H9 (cell line): ENCODE measurements at regions not wholly inside any gene's neighbourhood (a gene's known extent, or its start where the extent isn't known, plus 50 kb on each side); places are given as distances from the start of the nearest gene placed in this dataset.

ENCODE experiments used
- DNase-seq: peaks from one replicate; pipeline ENCODE4 v3.0.0-alpha.2; 2017
- H2AFZ ChIP-seq: one replicate; pipeline ENCODE4 v1.6.1; 2013; ENCODE audit warnings: mild to moderate bottlenecking, low read length, control low read depth, moderate library complexity
- H2AK5ac ChIP-seq: 2 replicates; pipeline ENCODE4 v1.6.1; 2013; ENCODE audit warnings: low read length, control low read depth, mixed read lengths; ENCODE audit not compliant: insufficient read length
- H2BK120ac ChIP-seq: one replicate; pipeline ENCODE4 v1.6.1; 2013; ENCODE audit warnings: low read depth, mild to moderate bottlenecking, low read length, control low read depth, inconsistent platforms; ENCODE audit not compliant: poor library complexity, severe bottlenecking
- H2BK12ac ChIP-seq: 2 replicates; pipeline ENCODE4 v1.6.1; 2013; ENCODE audit warnings: low read length, control low read depth, mixed read lengths, low read depth; ENCODE audit not compliant: insufficient read length
- H2BK15ac ChIP-seq: 2 replicates; pipeline ENCODE4 v1.6.1; 2013; ENCODE audit warnings: low read depth, low read length, control low read depth
- H2BK20ac ChIP-seq: one replicate; pipeline ENCODE4 v1.6.1; 2013; ENCODE audit warnings: low read depth, mild to moderate bottlenecking, low read length, control low read depth, inconsistent platforms; ENCODE audit not compliant: poor library complexity, severe bottlenecking
- H2BK5ac ChIP-seq: 2 replicates; pipeline ENCODE4 v1.6.1; 2013; ENCODE audit warnings: low read length, control low read depth, mixed read lengths; ENCODE audit not compliant: insufficient read length
- H3K14ac ChIP-seq: 2 replicates; pipeline ENCODE4 v1.6.1; 2013; ENCODE audit warnings: low read length, control low read depth; ENCODE audit not compliant: insufficient read depth
- H3K18ac ChIP-seq: 2 replicates; pipeline ENCODE4 v1.6.1; 2013; ENCODE audit warnings: low read depth, mild to moderate bottlenecking, mixed read lengths, low read length, control low read depth; ENCODE audit not compliant: insufficient read length
- H3K23ac ChIP-seq: 2 replicates; pipeline ENCODE4 v1.6.1; 2013; ENCODE audit warnings: low read length, control low read depth, mixed read lengths, low read depth; ENCODE audit not compliant: insufficient read length
- H3K23me2 ChIP-seq: 2 replicates; pipeline ENCODE4 v1.6.1; 2013; ENCODE audit warnings: low read depth, mild to moderate bottlenecking, mixed read lengths, low read length, control low read depth; ENCODE audit not compliant: insufficient read length, poor library complexity, severe bottlenecking
- H3K27ac ChIP-seq: 2 replicates; pipeline ENCODE4 v1.5.1; 2013; ENCODE audit warnings: low read length, control low read depth, mixed read lengths, low read depth; ENCODE audit not compliant: insufficient read length
- H3K27me3 ChIP-seq: 2 replicates; pipeline ENCODE4 v1.6.1; 2013; ENCODE audit warnings: low read length, control low read depth, inconsistent platforms; ENCODE audit not compliant: insufficient read depth
- H3K4ac ChIP-seq: 2 replicates; pipeline ENCODE4 v1.6.1; 2013; ENCODE audit warnings: low read depth, mild to moderate bottlenecking, control low read depth, inconsistent platforms, low read length, moderate library complexity
- H3K4me1 ChIP-seq: 2 replicates; pipeline ENCODE4 v1.6.1; 2013; ENCODE audit warnings: low read length, control low read depth, inconsistent platforms; ENCODE audit not compliant: insufficient read depth
- H3K4me2 ChIP-seq: 2 replicates; pipeline ENCODE4 v1.6.1; 2013; ENCODE audit warnings: low read length, control low read depth, mixed read lengths; ENCODE audit not compliant: insufficient read length, insufficient read depth
- H3K56ac ChIP-seq: 2 replicates; pipeline ENCODE4 v1.6.1; 2013; ENCODE audit warnings: low read depth, mild to moderate bottlenecking, mixed read lengths, low read length, control low read depth; ENCODE audit not compliant: insufficient read length
- H3K79me1 ChIP-seq: 2 replicates; pipeline ENCODE4 v1.6.1; 2013; ENCODE audit warnings: low read depth, mild to moderate bottlenecking, moderate library complexity, low read length, control low read depth, inconsistent platforms; ENCODE audit not compliant: insufficient read depth, poor library complexity, severe bottlenecking
- H3K79me2 ChIP-seq: 2 replicates; pipeline ENCODE4 v1.6.1; 2013; ENCODE audit warnings: low read length, control low read depth, inconsistent platforms; ENCODE audit not compliant: insufficient read depth
- H3K9ac ChIP-seq: 2 replicates; pipeline ENCODE4 v1.6.1; 2013; ENCODE audit warnings: low read length, control low read depth, mixed read lengths; ENCODE audit not compliant: insufficient read length; ENCODE audit errors: extremely low read depth
- H3K9me3 ChIP-seq: one replicate; pipeline ENCODE4 v1.6.1; 2013; ENCODE audit warnings: low read depth, low read length, inconsistent platforms; ENCODE audit not compliant: control insufficient read depth
- H3T11ph ChIP-seq: one replicate; pipeline ENCODE4 v1.6.1; 2013; ENCODE audit warnings: mild to moderate bottlenecking, low read length, control low read depth, inconsistent platforms
- H4K20me1 ChIP-seq: one replicate; pipeline ENCODE4 v1.6.1; 2013; ENCODE audit not compliant: control insufficient read depth, insufficient read length, insufficient read depth
- H4K5ac ChIP-seq: 2 replicates; pipeline ENCODE4 v1.6.1; 2013; ENCODE audit warnings: low read depth, mild to moderate bottlenecking, mixed read lengths, low read length, control low read depth; ENCODE audit not compliant: insufficient read length
- H4K8ac ChIP-seq: replicated peaks from 2 replicates; pipeline ENCODE4 v1.6.1; 2013; ENCODE audit warnings: low read length, control low read depth, mixed read lengths, low read depth; ENCODE audit not compliant: insufficient read length
- H4K91ac ChIP-seq: 2 replicates; pipeline ENCODE4 v1.6.1; 2013; ENCODE audit warnings: low read depth, mild to moderate bottlenecking, moderate library complexity, mixed read lengths, low read length, control low read depth; ENCODE audit not compliant: insufficient read length
- H3K27ac Mint-ChIP-seq, 3 experiments: 2 replicates in 2 of 3; 3 replicates in 1 of 3; pipeline ENCODE4 v1.8.0; 2020 to 2021; ENCODE audit warnings: mixed read lengths in 3 of 3, mild to moderate bottlenecking in 1 of 3, moderate library complexity in 1 of 3
- H3K27me3 Mint-ChIP-seq: 2 replicates; pipeline ENCODE4 v1.8.0; 2021; ENCODE audit warnings: low read depth, mild to moderate bottlenecking, moderate library complexity, mixed read lengths
- H3K36me3 Mint-ChIP-seq, 3 experiments: 2 replicates in 2 of 3; 3 replicates in 1 of 3; pipeline ENCODE4 v1.8.0; 2020 to 2021; ENCODE audit warnings: low read depth in 3 of 3, mixed read lengths in 3 of 3; ENCODE audit not compliant: insufficient read depth in 1 of 3
- H3K4me1 Mint-ChIP-seq, 2 experiments: 2 replicates each; pipeline ENCODE4 v1.8.0; 2020; ENCODE audit warnings: mixed read lengths in 2 of 2
- H3K4me3 Mint-ChIP-seq, 2 experiments: 2 replicates in 1 of 2; 3 replicates in 1 of 2; pipeline ENCODE4 v1.8.0; 2020 to 2021; ENCODE audit warnings: mild to moderate bottlenecking in 2 of 2, mixed read lengths in 2 of 2, moderate library complexity in 1 of 2
- H3K9me3 Mint-ChIP-seq, 2 experiments: 2 replicates in 1 of 2; 3 replicates in 1 of 2; pipeline ENCODE4 v1.8.0; 2020; ENCODE audit warnings: mild to moderate bottlenecking in 2 of 2, mixed read lengths in 2 of 2, moderate library complexity in 1 of 2
- WGBS: extraction: QIAGEN DNeasy Blood & Tissue Kit; methylation state at CpG from one replicate; pipeline ENCODE4 v1.1.7; 2013; ENCODE audit warnings: missing lambda C conversion rate, low lambda C conversion rate, mixed read lengths; ENCODE audit not compliant: insufficient read length; ENCODE audit errors: extremely low coverage; 5-methylcytosine and 5-hydroxymethylcytosine counted together
- TF ChIP-seq, protein P1 (sequence below): fragments of 200-600 bp; sonication (generic); conservative IDR thresholded peaks from 3 replicates; pipeline ENCODE4 v1.8.0; 2021; ENCODE audit warnings: antibody characterized with exemption, mild to moderate bottlenecking

DNA sequence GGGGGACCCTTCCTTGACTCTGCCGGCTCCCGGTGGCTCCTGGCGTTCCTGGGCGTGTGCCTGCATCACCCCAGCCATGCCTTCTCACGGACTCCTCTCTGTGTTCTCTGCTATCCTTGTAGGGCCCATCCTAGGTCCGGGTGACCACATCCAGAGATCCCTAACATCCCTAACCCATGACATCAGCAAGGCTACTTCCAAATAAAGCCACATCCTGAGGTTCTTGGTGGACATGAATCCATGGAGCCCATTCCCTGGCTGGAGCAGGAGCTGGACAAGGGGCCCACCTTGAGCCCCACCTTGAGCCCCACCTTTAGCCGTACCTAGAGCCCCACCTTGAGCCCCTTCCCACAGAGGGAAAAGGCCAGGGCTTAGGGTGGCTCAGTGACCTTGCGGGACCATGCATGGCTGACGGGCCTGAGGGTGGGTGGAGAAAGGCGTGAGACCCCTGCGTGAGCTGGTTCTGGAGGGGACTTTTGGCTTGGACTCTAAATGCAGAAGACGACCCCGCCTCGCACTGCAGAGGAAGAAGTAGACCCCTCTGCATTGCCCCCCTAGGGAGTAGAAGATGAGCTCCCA is 58.5 kb upstream of the INPP5A start:
- Histone ChIP-seq H3T11ph (no peak overlapping the region), H2BK15ac (no peak overlapping the region), H2AK5ac (no peak overlapping the region), H2BK20ac (no peak overlapping the region), H3K9ac (no peak overlapping the region), H3K27me3 (no peaks in the 10 kb centered on the region; the same call in 1 of the 2 replicates), H3K23ac (no peak overlapping the region), H4K20me1 (no peaks in the 10 kb centered on the region), H2AFZ (no peak overlapping the region), H3K9me3 (no peaks in the 10 kb centered on the region), H3K27ac (no peak overlapping the region), H3K4me2 (no peak overlapping the region), H2BK5ac (no peak overlapping the region), H2BK120ac (no peak overlapping the region), H3K79me2 (no peaks in the 10 kb centered on the region), H3K4me1 (no peaks in the 10 kb centered on the region; the same call in 1 of the 2 replicates), H2BK12ac (no peak overlapping the region), H4K8ac (no peak overlapping the region), H3K79me1 (no peaks in the 10 kb centered on the region), H4K91ac (no peak overlapping the region), H3K14ac (no peak overlapping the region; the same call in 1 of the 2 replicates), H3K4ac (no peak overlapping the region), H3K23me2 (no peaks in the 10 kb centered on the region), H4K5ac (no peak overlapping the region), H3K18ac (no peak overlapping the region), H3K56ac (no peak overlapping the region)
- Mint-ChIP-seq H3K36me3 (no peaks in the 10 kb centered on the region; a peak in 1 of 7 replicates), H3K27me3 (peaks cover 16% of the 10 kb centered on the region), H3K9me3 (peaks cover 0 to 5% of the 10 kb centered on the region in 2 experiments; a peak in 2 of 5 replicates), H3K4me1 (peaks cover 17 to 20% of the 10 kb centered on the region in 2 experiments), H3K4me3 (0 out of 5 replicates have a peak overlapping the region, but pooled peaks of 1 of the 2 experiments have one; percentile 25), H3K27ac (no peak overlapping the region)
- DNase-seq: no peak
- no CpG with 5 or more reads among the region's 14 CpGs for WGBS
- TF ChIP-seq, protein P1, sequence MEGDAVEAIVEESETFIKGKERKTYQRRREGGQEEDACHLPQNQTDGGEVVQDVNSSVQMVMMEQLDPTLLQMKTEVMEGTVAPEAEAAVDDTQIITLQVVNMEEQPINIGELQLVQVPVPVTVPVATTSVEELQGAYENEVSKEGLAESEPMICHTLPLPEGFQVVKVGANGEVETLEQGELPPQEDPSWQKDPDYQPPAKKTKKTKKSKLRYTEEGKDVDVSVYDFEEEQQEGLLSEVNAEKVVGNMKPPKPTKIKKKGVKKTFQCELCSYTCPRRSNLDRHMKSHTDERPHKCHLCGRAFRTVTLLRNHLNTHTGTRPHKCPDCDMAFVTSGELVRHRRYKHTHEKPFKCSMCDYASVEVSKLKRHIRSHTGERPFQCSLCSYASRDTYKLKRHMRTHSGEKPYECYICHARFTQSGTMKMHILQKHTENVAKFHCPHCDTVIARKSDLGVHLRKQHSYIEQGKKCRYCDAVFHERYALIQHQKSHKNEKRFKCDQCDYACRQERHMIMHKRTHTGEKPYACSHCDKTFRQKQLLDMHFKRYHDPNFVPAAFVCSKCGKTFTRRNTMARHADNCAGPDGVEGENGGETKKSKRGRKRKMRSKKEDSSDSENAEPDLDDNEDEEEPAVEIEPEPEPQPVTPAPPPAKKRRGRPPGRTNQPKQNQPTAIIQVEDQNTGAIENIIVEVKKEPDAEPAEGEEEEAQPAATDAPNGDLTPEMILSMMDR: no peak
